ENCODE measurements at regions not wholly inside any gene's neighbourhood (a gene's known extent, or its start where the extent isn't known, plus 50 kb on each side); places are given as distances from the start of the nearest gene placed in this dataset.

GRCh38 chr6:114471450-114471849 is 128.6 kb upstream of the HS3ST5 start:
- in situ Hi-C loops (cut with HindIII; ENCODE audit: low sequenced_read_pairs) = no loop called here

DNA sequence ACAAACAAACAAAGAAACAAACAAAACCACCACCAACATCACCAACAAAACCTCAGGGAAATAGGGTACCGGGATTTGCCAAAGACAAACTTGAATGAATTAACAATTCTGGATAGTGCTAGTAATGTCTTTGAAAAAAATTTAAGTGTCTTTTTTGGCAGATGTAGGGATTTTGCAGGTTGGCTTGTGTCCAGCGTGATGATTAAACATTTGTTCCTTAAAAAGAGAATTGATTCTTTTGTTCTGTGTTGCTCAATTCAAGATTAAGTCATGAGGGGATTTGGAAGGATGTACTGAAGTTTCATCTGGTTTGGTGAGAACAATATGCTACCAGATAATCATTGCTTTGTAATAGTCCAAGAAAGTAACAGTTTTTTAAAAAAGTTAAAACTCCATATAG is 125.1 kb upstream of the HS3ST5 start:
- in situ Hi-C loops (cut with HindIII; ENCODE audit: low sequenced_read_pairs) = no loop called here

DNA sequence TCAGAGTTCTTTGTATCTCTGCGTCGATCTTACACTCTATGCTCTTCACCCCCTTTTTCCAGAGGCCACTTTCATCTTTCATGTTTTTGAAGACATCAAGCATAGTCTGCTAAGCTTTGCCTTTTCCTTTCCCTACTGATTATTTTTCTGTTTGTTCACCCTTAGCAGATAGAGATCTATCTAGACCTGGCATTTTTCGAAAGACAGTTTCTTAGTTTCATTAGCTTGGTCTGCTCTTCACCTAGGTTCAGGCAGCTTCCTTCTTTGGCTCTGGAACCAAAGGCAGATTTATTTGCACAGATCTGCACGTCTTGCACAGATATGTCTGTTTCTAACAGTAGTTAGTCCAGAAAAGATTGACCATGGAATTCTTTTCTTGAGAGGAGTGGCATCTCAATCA is 122.7 kb upstream of the HS3ST5 start:
- in situ Hi-C loops (cut with HindIII; ENCODE audit: low sequenced_read_pairs) = no loop called here

GRCh38 chr6:114453737-114454276 is 111.0 kb upstream of the HS3ST5 start:
- in situ Hi-C loops (cut with HindIII; ENCODE audit: low sequenced_read_pairs) = no loop called here

- in situ Hi-C loops (cut with HindIII; ENCODE audit: low sequenced_read_pairs) = no loop called here
These were observed 110.1 kb upstream of the HS3ST5 start for GRCh38 chr6:114452785-114453401.

DNA sequence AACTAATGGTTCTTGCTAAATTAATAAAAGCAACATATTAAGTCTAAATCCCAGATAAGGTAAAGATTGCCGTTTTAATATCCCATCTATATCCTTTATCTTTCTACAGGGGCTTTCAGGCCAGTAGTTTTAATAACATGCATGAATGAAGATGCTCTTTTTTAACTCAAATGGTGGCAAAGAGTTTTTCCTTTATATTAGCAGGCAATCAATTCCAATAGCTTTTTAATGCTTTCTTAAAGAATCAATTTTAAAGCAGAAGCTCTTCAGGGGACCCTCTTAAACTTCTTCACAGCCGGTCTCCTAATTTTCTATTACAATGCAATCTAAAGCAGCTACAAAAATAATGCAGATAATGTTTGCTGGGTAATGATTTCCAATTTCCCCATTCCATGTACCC is 107.8 kb upstream of the HS3ST5 start:
- in situ Hi-C loops (cut with HindIII; ENCODE audit: low sequenced_read_pairs) = no loop called here

- in situ Hi-C loops (cut with HindIII; ENCODE audit: low sequenced_read_pairs) = no loop called here
These were observed 106.8 kb upstream of the HS3ST5 start for GRCh38 chr6:114449659-114450058.

GRCh38 chr6:114446342-114446741 is 103.5 kb upstream of the HS3ST5 start:
- in situ Hi-C loops (cut with HindIII; ENCODE audit: low sequenced_read_pairs) = no loop called here

DNA sequence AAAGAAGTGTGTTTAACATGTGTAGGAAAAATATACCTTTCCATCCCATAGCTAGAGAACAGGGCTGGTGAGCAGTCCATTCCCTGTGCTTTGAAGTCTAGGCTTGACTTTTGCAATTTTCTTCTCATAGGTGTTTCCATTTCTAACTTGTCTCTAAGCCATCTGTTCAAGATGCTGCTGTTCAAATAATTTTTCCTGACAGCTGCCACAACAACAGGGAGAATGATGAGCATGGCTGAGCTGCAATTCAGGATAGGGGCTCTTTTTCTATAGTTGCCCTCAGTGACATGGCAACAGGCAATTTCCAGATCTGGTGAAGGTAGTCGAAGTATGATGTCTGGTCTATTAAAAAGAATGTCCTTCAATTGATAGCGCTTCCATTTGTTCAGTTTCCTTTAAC is 103.0 kb upstream of the HS3ST5 start:
- in situ Hi-C loops (cut with HindIII; ENCODE audit: low sequenced_read_pairs) = no loop called here

- in situ Hi-C loops (cut with HindIII; ENCODE audit: low sequenced_read_pairs) = no loop called here
These were observed 96.6 kb upstream of the HS3ST5 start for GRCh38 chr6:114439411-114439810.

DNA sequence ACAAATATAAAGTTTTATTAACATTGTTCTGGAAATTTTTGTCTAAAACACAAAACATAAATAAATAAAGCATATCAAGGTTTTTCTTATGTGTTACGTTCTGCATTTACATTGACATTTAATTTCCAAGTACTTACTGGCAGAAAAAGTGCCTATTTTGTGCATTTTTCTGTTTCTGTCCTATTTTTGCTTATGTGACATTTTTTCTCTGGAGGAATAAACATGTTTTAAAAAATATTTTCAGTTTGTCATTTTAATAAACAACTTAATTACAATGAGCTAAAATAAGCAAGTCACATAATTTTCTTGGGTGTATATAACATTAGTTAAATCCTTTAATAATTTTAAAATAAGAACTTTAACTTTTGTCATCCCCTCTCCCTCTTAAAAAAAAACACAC is 94.4 kb upstream of the HS3ST5 start:
- in situ Hi-C loops (cut with HindIII; ENCODE audit: low sequenced_read_pairs) = no loop called here

- in situ Hi-C loops (cut with HindIII; ENCODE audit: low sequenced_read_pairs) = no loop called here
These were observed 93.9 kb upstream of the HS3ST5 start for GRCh38 chr6:114436691-114437090.

DNA sequence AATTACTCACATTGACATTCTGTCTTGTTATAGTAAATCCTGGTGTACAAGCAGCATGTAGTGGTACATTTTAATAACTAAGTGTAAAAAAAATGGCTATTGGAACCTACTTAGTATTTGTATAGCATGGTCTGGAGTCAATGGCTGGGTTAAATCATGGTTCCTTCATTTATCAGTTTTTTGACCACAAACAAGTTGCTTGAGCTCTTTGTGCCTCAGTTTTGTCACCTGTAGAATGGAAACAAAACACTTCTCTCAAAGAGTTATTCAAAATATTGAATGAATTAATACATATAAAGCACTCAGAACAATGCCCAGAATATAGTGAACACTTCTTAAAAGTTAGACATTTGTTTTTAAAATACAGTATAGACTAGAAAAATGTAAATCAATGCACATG is 93.2 kb upstream of the HS3ST5 start:
- in situ Hi-C loops (cut with HindIII; ENCODE audit: low sequenced_read_pairs) = no loop called here

DNA sequence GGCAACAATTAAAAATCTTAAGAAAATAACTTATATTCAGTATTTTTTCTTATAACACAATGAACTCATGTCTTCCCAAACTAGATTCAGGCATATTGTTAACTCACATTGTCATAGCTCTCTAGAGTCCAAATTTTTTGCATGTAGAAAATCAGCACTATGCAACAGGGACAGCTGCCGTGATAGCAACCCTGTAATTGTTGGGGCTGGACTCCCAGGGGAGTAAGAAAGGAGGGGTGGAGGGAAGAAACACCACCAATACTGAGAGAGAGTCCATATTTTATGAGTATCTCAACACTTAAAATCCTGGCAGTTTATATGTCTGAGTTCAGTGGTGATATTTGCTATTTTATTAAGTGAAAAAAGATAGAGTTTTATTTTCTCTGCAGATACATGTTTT is 89.6 kb upstream of the HS3ST5 start:
- in situ Hi-C loops (cut with HindIII; ENCODE audit: low sequenced_read_pairs) = no loop called here

DNA sequence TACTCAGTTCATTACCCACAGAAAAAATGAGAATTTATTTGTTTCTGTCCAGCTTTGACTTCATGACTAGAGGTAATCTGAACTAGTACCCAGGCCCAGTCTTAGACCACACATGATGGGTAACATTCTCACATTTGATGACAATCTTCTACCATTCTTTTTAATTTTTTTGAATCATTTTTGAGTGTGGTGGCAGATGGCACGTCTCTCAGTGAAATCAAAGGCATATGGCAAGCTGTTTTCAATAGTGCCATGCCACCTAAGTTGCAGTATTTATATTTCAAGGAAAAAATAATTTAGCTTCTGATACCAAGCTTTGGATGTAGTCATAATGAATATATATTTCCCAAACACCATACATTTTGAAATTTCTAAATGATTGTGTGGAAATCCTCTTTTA is 88.8 kb upstream of the HS3ST5 start:
- in situ Hi-C loops (cut with HindIII; ENCODE audit: low sequenced_read_pairs) = no loop called here

- in situ Hi-C loops (cut with HindIII; ENCODE audit: low sequenced_read_pairs) = no loop called here
These were observed 87.8 kb upstream of the HS3ST5 start for GRCh38 chr6:114430534-114431124.

DNA sequence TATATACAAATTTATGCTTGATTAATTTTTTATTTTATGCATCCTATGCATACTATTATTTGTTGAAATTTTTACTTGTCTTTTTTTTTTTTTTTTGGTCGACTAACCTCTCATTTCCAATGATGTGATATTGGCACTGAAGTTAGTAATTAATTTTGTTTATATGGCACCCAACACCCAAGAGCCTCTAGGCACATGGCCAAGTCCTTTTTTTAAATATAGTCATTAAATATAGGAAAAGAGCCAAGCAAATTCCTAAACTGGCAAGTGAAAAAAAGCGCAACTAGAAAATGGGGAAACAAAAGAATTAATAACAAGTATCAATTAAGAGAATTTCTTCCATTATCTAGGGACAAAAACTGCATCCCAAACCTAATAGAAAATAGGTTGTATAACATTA is 85.5 kb upstream of the HS3ST5 start:
- in situ Hi-C loops (cut with HindIII; ENCODE audit: low sequenced_read_pairs) = no loop called here

GRCh38 chr6:114421199-114421598 is 78.4 kb upstream of the HS3ST5 start:
- in situ Hi-C loops (cut with HindIII; ENCODE audit: low sequenced_read_pairs) = no loop called here

- in situ Hi-C loops (cut with HindIII; ENCODE audit: low sequenced_read_pairs) = no loop called here
These were observed 76.4 kb upstream of the HS3ST5 start for GRCh38 chr6:114419175-114419574.

DNA sequence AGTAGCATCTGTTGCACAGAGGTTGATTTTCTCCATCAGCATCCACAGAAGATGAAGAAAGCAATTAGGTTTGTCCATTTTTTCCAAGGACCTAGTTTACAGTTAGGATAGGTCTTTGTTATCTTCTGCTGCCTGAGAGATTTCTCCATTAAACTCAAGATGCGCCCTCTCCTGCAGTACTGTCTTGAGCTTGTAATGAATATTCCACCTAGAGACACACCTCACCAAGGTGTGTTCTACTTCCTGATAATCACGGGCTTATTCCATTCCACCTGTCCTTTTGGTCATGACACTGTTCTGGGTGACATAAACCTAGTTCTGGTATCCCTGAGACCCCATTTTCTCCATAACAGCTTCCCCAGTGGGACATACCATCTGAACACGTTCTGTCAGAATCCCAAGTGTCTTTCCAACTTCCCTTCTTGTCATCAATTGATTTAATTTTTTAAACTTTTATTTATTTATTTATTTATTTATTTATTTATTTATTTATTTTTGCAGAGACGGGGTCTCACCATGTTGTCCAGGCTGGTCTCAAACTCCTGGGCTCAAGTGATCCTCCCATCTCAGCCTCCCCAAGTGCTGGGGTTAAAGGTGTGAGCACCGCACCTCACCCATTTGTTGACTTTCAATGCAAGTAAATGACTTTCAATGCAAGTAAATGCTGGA is 75.6 kb upstream of the HS3ST5 start:
- in situ Hi-C loops (cut with HindIII; ENCODE audit: low sequenced_read_pairs) = no loop called here

DNA sequence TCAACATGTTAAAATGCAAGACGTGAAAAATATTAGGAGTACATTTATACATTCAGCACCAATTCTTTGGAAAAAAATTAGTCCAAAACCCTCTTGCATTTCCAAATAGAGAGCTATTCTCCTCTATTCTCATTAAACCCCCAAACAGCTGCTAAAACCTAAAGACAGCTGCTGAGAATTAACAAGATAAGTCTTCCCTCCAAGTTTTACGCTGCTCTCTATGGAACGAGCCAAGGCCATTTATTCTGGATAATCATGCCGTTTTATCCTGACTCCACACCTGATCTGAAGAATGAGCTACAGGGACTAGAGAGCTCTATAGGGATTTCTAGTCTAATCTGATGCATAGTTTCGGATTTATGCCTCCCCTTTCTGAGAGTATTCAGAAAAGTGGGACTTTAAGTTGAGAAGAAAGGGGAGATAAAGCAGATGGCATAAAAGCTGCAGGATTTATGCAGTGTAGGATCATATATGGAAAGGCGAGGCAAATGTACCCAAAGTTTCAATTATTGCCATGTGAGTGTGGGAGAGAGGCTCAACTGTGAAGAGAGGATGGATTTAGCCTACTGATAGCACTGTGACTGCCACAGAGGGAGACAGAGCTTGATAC is 64.7 kb upstream of the HS3ST5 start:
- in situ Hi-C loops (cut with HindIII; ENCODE audit: low sequenced_read_pairs) = no loop called here

Data from DLD1 (cell line).